Natural killer cell (primary cell): ENCODE measurements at regions not wholly inside any gene's neighbourhood (a gene's known extent, or its start where the extent isn't known, plus 50 kb on each side); places are given as distances from the start of the nearest gene placed in this dataset.

Experiments
- ATAC-seq, 3 donors: fragments of 150-1000 bp in 2 of 3; fragments of 200-7000 bp in 1 of 3; cut with Tn5 transposase; 1 replicate in 1 of 3; 2 replicates in 2 of 3; pipeline ENCODE4 v1.10.0; 2021; ENCODE audit warnings: mild to moderate bottlenecking in 2 of 3, moderate library complexity in 2 of 3
- DNase-seq, 2 donors: peaks; one replicate each; pipeline versions ENCODE4 v3.0.0 to v3.0.0-alpha.2; 2013 to 2021; ENCODE audit warnings: mixed read lengths in 1 of 2
- H3K27ac ChIP-seq: one replicate; pipeline ENCODE4 v1.5.1; 2013; ENCODE audit warnings: mild to moderate bottlenecking, low read length
- H3K27me3 ChIP-seq: one replicate; pipeline ENCODE4 v1.6.1; 2013; ENCODE audit warnings: low read length; ENCODE audit not compliant: control insufficient read depth, insufficient read depth
- H3K36me3 ChIP-seq: one replicate; pipeline ENCODE4 v1.6.1; 2013; ENCODE audit warnings: low read length; ENCODE audit not compliant: control insufficient read depth, insufficient read depth
- H3K4me1 ChIP-seq: one replicate; pipeline ENCODE4 v1.6.1; 2013; ENCODE audit warnings: low read length; ENCODE audit not compliant: control insufficient read depth, insufficient read depth
- H3K4me3 ChIP-seq: one replicate; pipeline ENCODE4 v1.5.1; 2013; ENCODE audit warnings: low read length
- H3K9me3 ChIP-seq: one replicate; pipeline ENCODE4 v1.6.1; 2013; ENCODE audit warnings: low read length; ENCODE audit not compliant: control insufficient read depth, insufficient read depth
- H3K27ac Mint-ChIP-seq, 2 donors: one replicate each; pipeline ENCODE4 v1.8.0; 2022; ENCODE audit warnings: mild to moderate bottlenecking in 2 of 2, mixed read lengths in 2 of 2, moderate library complexity in 1 of 2
- H3K27me3 Mint-ChIP-seq, 2 donors: one replicate each; pipeline ENCODE4 v1.8.0; 2022; ENCODE audit warnings: low read depth in 2 of 2, mixed read lengths in 2 of 2
- H3K36me3 Mint-ChIP-seq: one replicate; pipeline ENCODE4 v1.8.0; 2022; ENCODE audit warnings: mixed read lengths
- H3K4me1 Mint-ChIP-seq, 2 donors: one replicate each; pipeline ENCODE4 v1.8.0; 2022; ENCODE audit warnings: mixed read lengths in 2 of 2
- H3K4me3 Mint-ChIP-seq: one replicate; pipeline ENCODE4 v1.8.0; 2022; ENCODE audit warnings: mild to moderate bottlenecking, moderate library complexity, mixed read lengths
- H3K9me3 Mint-ChIP-seq, 2 donors: one replicate each; pipeline ENCODE4 v1.8.0; 2022; ENCODE audit warnings: mixed read lengths in 2 of 2
- CTCF ChIP-seq: fragments of 200-600 bp; IDR thresholded peaks from one replicate; pipeline ENCODE4 v1.8.0; 2022; ENCODE audit warnings: antibody characterized with exemption
- WGBS: methylation state at CpG from one replicate; pipeline ENCODE4 v1.1.7; 2013; ENCODE audit warnings: missing lambda C conversion rate; ENCODE audit not compliant: insufficient coverage; 5-methylcytosine and 5-hydroxymethylcytosine counted together
- intact Hi-C: fragments of 100-400 bp; cut with micrococcal nuclease; formaldehyde crosslinking; loops from one replicate; pipeline ENCODE4 v1.14.2; 2022

- Mint-ChIP-seq H3K9me3 (peaks cover 9 to 10% of the 10 kb centered on the region in 2 donors), H3K36me3 (no peaks in the 10 kb centered on the region), H3K27ac (no peak overlapping the region), H3K4me1 (no peaks in the 10 kb centered on the region), H3K27me3 (no peaks in the 10 kb centered on the region), H3K4me3 (no peak overlapping the region)
- no peak for TF ChIP-seq CTCF
- H3K4me1 ChIP-seq, result no peaks in the 10 kb centered on the region
- H3K27me3 ChIP-seq, result no peaks in the 10 kb centered on the region
- intact Hi-C loops, result no loop called here
- no peak overlapping the region for H3K27ac ChIP-seq
- WGBS, result no CpG with 5 or more reads among the region's 1 CpG
- no peak overlapping the region for H3K4me3 ChIP-seq
- DNase-seq, result no peak
- ATAC-seq, result no peak
- H3K9me3 ChIP-seq, result no peaks in the 10 kb centered on the region
- no peaks in the 10 kb centered on the region for H3K36me3 ChIP-seq
Measured at GRCh38 chr3:65017359-65017758, 329.6 kb upstream of the ADAMTS9 start.

- intact Hi-C loops, result no loop called here
- Mint-ChIP-seq H3K27ac (no peak overlapping the region), H3K4me3 (no peak overlapping the region), H3K9me3 (peaks cover 10 to 12% of the 10 kb centered on the region in 2 donors), H3K4me1 (no peaks in the 10 kb centered on the region), H3K27me3 (no peaks in the 10 kb centered on the region), H3K36me3 (no peaks in the 10 kb centered on the region)
- WGBS, result 83% methylated on average over 2 of the region's 2 CpGs
- H3K36me3 ChIP-seq, result no peaks in the 10 kb centered on the region
- TF ChIP-seq CTCF, result no peak
- no peaks in the 10 kb centered on the region for H3K9me3 ChIP-seq
- H3K4me3 ChIP-seq, result no peak overlapping the region
- ATAC-seq (no peak), DNase-seq (no peak)
- no peak overlapping the region for H3K27ac ChIP-seq
- no peaks in the 10 kb centered on the region for H3K27me3 ChIP-seq
- no peaks in the 10 kb centered on the region for H3K4me1 ChIP-seq
Measured at GRCh38 chr3:65015711-65016110, 327.9 kb upstream of the ADAMTS9 start.

- Histone ChIP-seq H3K27me3 (no peaks in the 10 kb centered on the region), H3K4me3 (no peak overlapping the region), H3K4me1 (no peaks in the 10 kb centered on the region), H3K27ac (no peak overlapping the region), H3K9me3 (no peaks in the 10 kb centered on the region), H3K36me3 (no peaks in the 10 kb centered on the region)
- H3K27ac Mint-ChIP-seq, result no peak overlapping the region
- intact Hi-C loops, result no loop called here
- H3K36me3 Mint-ChIP-seq, result no peaks in the 10 kb centered on the region
- ATAC-seq (no peak), DNase-seq (no peak)
- H3K4me1 Mint-ChIP-seq, result no peaks in the 10 kb centered on the region
- H3K4me3 Mint-ChIP-seq, result no peak overlapping the region
- H3K9me3 Mint-ChIP-seq, result peaks cover 10 to 13% of the 10 kb centered on the region in 2 donors
- 90% methylated on average over 4 of the region's 4 CpGs for WGBS
- H3K27me3 Mint-ChIP-seq, result no peaks in the 10 kb centered on the region
- no peak for TF ChIP-seq CTCF
Measured at GRCh38 chr3:65013053-65013452, 325.3 kb upstream of the ADAMTS9 start.

GRCh38 chr3:65006300-65006739, 318.5 kb upstream of the ADAMTS9 start:
- TF ChIP-seq CTCF, result no peak
- intact Hi-C loops, result no loop called here
- H3K27ac Mint-ChIP-seq, result no peak overlapping the region
- H3K36me3 ChIP-seq, result no peaks in the 10 kb centered on the region
- no peaks in the 10 kb centered on the region for H3K4me1 ChIP-seq
- 67% methylated on average over 1 of the region's 1 CpG for WGBS
- no peaks in the 10 kb centered on the region for H3K27me3 ChIP-seq
- DNase-seq, result no peak
- ATAC-seq, result no peak
- no peaks in the 10 kb centered on the region for H3K4me1 Mint-ChIP-seq
- H3K9me3 ChIP-seq, result peaks cover 4% of the 10 kb centered on the region
- no peak overlapping the region for H3K4me3 Mint-ChIP-seq
- no peak overlapping the region for H3K4me3 ChIP-seq
- no peaks in the 10 kb centered on the region for H3K27me3 Mint-ChIP-seq
- H3K36me3 Mint-ChIP-seq, result no peaks in the 10 kb centered on the region
- peaks cover 7 to 20% of the 10 kb centered on the region in 2 donors for H3K9me3 Mint-ChIP-seq
- no peak overlapping the region for H3K27ac ChIP-seq
